H9 (cell line): ENCODE measurements at regions not wholly inside any gene's neighbourhood (a gene's known extent, or its start where the extent isn't known, plus 50 kb on each side); places are given as distances from the start of the nearest gene placed in this dataset.

ENCODE experiments used
- DNase-seq: peaks from one replicate; pipeline ENCODE4 v3.0.0-alpha.2; 2017
- H2AFZ ChIP-seq: one replicate; pipeline ENCODE4 v1.6.1; 2013; ENCODE audit warnings: mild to moderate bottlenecking, low read length, control low read depth, moderate library complexity
- H2AK5ac ChIP-seq: 2 replicates; pipeline ENCODE4 v1.6.1; 2013; ENCODE audit warnings: low read length, control low read depth, mixed read lengths; ENCODE audit not compliant: insufficient read length
- H2BK120ac ChIP-seq: one replicate; pipeline ENCODE4 v1.6.1; 2013; ENCODE audit warnings: low read depth, mild to moderate bottlenecking, low read length, control low read depth, inconsistent platforms; ENCODE audit not compliant: poor library complexity, severe bottlenecking
- H2BK12ac ChIP-seq: 2 replicates; pipeline ENCODE4 v1.6.1; 2013; ENCODE audit warnings: low read length, control low read depth, mixed read lengths, low read depth; ENCODE audit not compliant: insufficient read length
- H2BK15ac ChIP-seq: 2 replicates; pipeline ENCODE4 v1.6.1; 2013; ENCODE audit warnings: low read depth, low read length, control low read depth
- H2BK20ac ChIP-seq: one replicate; pipeline ENCODE4 v1.6.1; 2013; ENCODE audit warnings: low read depth, mild to moderate bottlenecking, low read length, control low read depth, inconsistent platforms; ENCODE audit not compliant: poor library complexity, severe bottlenecking
- H2BK5ac ChIP-seq: 2 replicates; pipeline ENCODE4 v1.6.1; 2013; ENCODE audit warnings: low read length, control low read depth, mixed read lengths; ENCODE audit not compliant: insufficient read length
- H3K14ac ChIP-seq: 2 replicates; pipeline ENCODE4 v1.6.1; 2013; ENCODE audit warnings: low read length, control low read depth; ENCODE audit not compliant: insufficient read depth
- H3K18ac ChIP-seq: 2 replicates; pipeline ENCODE4 v1.6.1; 2013; ENCODE audit warnings: low read depth, mild to moderate bottlenecking, mixed read lengths, low read length, control low read depth; ENCODE audit not compliant: insufficient read length
- H3K23ac ChIP-seq: 2 replicates; pipeline ENCODE4 v1.6.1; 2013; ENCODE audit warnings: low read length, control low read depth, mixed read lengths, low read depth; ENCODE audit not compliant: insufficient read length
- H3K23me2 ChIP-seq: 2 replicates; pipeline ENCODE4 v1.6.1; 2013; ENCODE audit warnings: low read depth, mild to moderate bottlenecking, mixed read lengths, low read length, control low read depth; ENCODE audit not compliant: insufficient read length, poor library complexity, severe bottlenecking
- H3K27ac ChIP-seq: 2 replicates; pipeline ENCODE4 v1.5.1; 2013; ENCODE audit warnings: low read length, control low read depth, mixed read lengths, low read depth; ENCODE audit not compliant: insufficient read length
- H3K27me3 ChIP-seq: 2 replicates; pipeline ENCODE4 v1.6.1; 2013; ENCODE audit warnings: low read length, control low read depth, inconsistent platforms; ENCODE audit not compliant: insufficient read depth
- H3K4ac ChIP-seq: 2 replicates; pipeline ENCODE4 v1.6.1; 2013; ENCODE audit warnings: low read depth, mild to moderate bottlenecking, control low read depth, inconsistent platforms, low read length, moderate library complexity
- H3K4me1 ChIP-seq: 2 replicates; pipeline ENCODE4 v1.6.1; 2013; ENCODE audit warnings: low read length, control low read depth, inconsistent platforms; ENCODE audit not compliant: insufficient read depth
- H3K4me2 ChIP-seq: 2 replicates; pipeline ENCODE4 v1.6.1; 2013; ENCODE audit warnings: low read length, control low read depth, mixed read lengths; ENCODE audit not compliant: insufficient read length, insufficient read depth
- H3K56ac ChIP-seq: 2 replicates; pipeline ENCODE4 v1.6.1; 2013; ENCODE audit warnings: low read depth, mild to moderate bottlenecking, mixed read lengths, low read length, control low read depth; ENCODE audit not compliant: insufficient read length
- H3K79me1 ChIP-seq: 2 replicates; pipeline ENCODE4 v1.6.1; 2013; ENCODE audit warnings: low read depth, mild to moderate bottlenecking, moderate library complexity, low read length, control low read depth, inconsistent platforms; ENCODE audit not compliant: insufficient read depth, poor library complexity, severe bottlenecking
- H3K79me2 ChIP-seq: 2 replicates; pipeline ENCODE4 v1.6.1; 2013; ENCODE audit warnings: low read length, control low read depth, inconsistent platforms; ENCODE audit not compliant: insufficient read depth
- H3K9ac ChIP-seq: 2 replicates; pipeline ENCODE4 v1.6.1; 2013; ENCODE audit warnings: low read length, control low read depth, mixed read lengths; ENCODE audit not compliant: insufficient read length; ENCODE audit errors: extremely low read depth
- H3K9me3 ChIP-seq: one replicate; pipeline ENCODE4 v1.6.1; 2013; ENCODE audit warnings: low read depth, low read length, inconsistent platforms; ENCODE audit not compliant: control insufficient read depth
- H3T11ph ChIP-seq: one replicate; pipeline ENCODE4 v1.6.1; 2013; ENCODE audit warnings: mild to moderate bottlenecking, low read length, control low read depth, inconsistent platforms
- H4K20me1 ChIP-seq: one replicate; pipeline ENCODE4 v1.6.1; 2013; ENCODE audit not compliant: control insufficient read depth, insufficient read length, insufficient read depth
- H4K5ac ChIP-seq: 2 replicates; pipeline ENCODE4 v1.6.1; 2013; ENCODE audit warnings: low read depth, mild to moderate bottlenecking, mixed read lengths, low read length, control low read depth; ENCODE audit not compliant: insufficient read length
- H4K8ac ChIP-seq: replicated peaks from 2 replicates; pipeline ENCODE4 v1.6.1; 2013; ENCODE audit warnings: low read length, control low read depth, mixed read lengths, low read depth; ENCODE audit not compliant: insufficient read length
- H4K91ac ChIP-seq: 2 replicates; pipeline ENCODE4 v1.6.1; 2013; ENCODE audit warnings: low read depth, mild to moderate bottlenecking, moderate library complexity, mixed read lengths, low read length, control low read depth; ENCODE audit not compliant: insufficient read length
- H3K27ac Mint-ChIP-seq, 3 experiments: 2 replicates in 2 of 3; 3 replicates in 1 of 3; pipeline ENCODE4 v1.8.0; 2020 to 2021; ENCODE audit warnings: mixed read lengths in 3 of 3, mild to moderate bottlenecking in 1 of 3, moderate library complexity in 1 of 3
- H3K27me3 Mint-ChIP-seq: 2 replicates; pipeline ENCODE4 v1.8.0; 2021; ENCODE audit warnings: low read depth, mild to moderate bottlenecking, moderate library complexity, mixed read lengths
- H3K36me3 Mint-ChIP-seq, 3 experiments: 2 replicates in 2 of 3; 3 replicates in 1 of 3; pipeline ENCODE4 v1.8.0; 2020 to 2021; ENCODE audit warnings: low read depth in 3 of 3, mixed read lengths in 3 of 3; ENCODE audit not compliant: insufficient read depth in 1 of 3
- H3K4me1 Mint-ChIP-seq, 2 experiments: 2 replicates each; pipeline ENCODE4 v1.8.0; 2020; ENCODE audit warnings: mixed read lengths in 2 of 2
- H3K4me3 Mint-ChIP-seq, 2 experiments: 2 replicates in 1 of 2; 3 replicates in 1 of 2; pipeline ENCODE4 v1.8.0; 2020 to 2021; ENCODE audit warnings: mild to moderate bottlenecking in 2 of 2, mixed read lengths in 2 of 2, moderate library complexity in 1 of 2
- H3K9me3 Mint-ChIP-seq, 2 experiments: 2 replicates in 1 of 2; 3 replicates in 1 of 2; pipeline ENCODE4 v1.8.0; 2020; ENCODE audit warnings: mild to moderate bottlenecking in 2 of 2, mixed read lengths in 2 of 2, moderate library complexity in 1 of 2
- CTCF ChIP-seq: fragments of 200-600 bp; sonication (generic); conservative IDR thresholded peaks from 3 replicates; pipeline ENCODE4 v1.8.0; 2021; ENCODE audit warnings: antibody characterized with exemption, mild to moderate bottlenecking
- WGBS: extraction: QIAGEN DNeasy Blood & Tissue Kit; methylation state at CpG from one replicate; pipeline ENCODE4 v1.1.7; 2013; ENCODE audit warnings: missing lambda C conversion rate, low lambda C conversion rate, mixed read lengths; ENCODE audit not compliant: insufficient read length; ENCODE audit errors: extremely low coverage; 5-methylcytosine and 5-hydroxymethylcytosine counted together

- Histone ChIP-seq H4K20me1 (no peaks in the 10 kb centered on the region), H2BK120ac (no peak overlapping the region), H3K23ac (no peak overlapping the region), H3K79me2 (no peaks in the 10 kb centered on the region), H3K14ac (no peak overlapping the region), H2BK15ac (no peak overlapping the region), H3K4me2 (no peak overlapping the region), H4K8ac (no peak overlapping the region), H3K4ac (no peak overlapping the region), H3K18ac (no peak overlapping the region), H3K27ac (no peak overlapping the region), H4K5ac (no peak overlapping the region), H3K9ac (no peak overlapping the region), H3K23me2 (no peaks in the 10 kb centered on the region), H3K9me3 (no peaks in the 10 kb centered on the region), H4K91ac (no peak overlapping the region), H3K56ac (no peak overlapping the region), H2AFZ (no peak overlapping the region), H2BK12ac (no peak overlapping the region), H2BK20ac (no peak overlapping the region), H3T11ph (no peak overlapping the region), H3K4me1 (peaks cover 6% of the 10 kb centered on the region; the same call in 1 of the 2 replicates), H3K27me3 (peaks cover 38% of the 10 kb centered on the region), H2BK5ac (no peak overlapping the region), H2AK5ac (no peak overlapping the region), H3K79me1 (no peaks in the 10 kb centered on the region)
- H3K9me3 Mint-ChIP-seq, result no peaks in the 10 kb centered on the region; a peak in 1 of 5 replicates
- no peak for TF ChIP-seq CTCF
- H3K4me1 Mint-ChIP-seq, result peaks cover 19 to 23% of the 10 kb centered on the region in 2 experiments
- no peak overlapping the region for H3K4me3 Mint-ChIP-seq
- no peaks in the 10 kb centered on the region; a peak in 1 of 7 replicates for H3K36me3 Mint-ChIP-seq
- no peak overlapping the region for H3K27ac Mint-ChIP-seq
- DNase-seq, result no peak
- no CpG with 5 or more reads among the region's 6 CpGs for WGBS
- H3K27me3 Mint-ChIP-seq, result peaks cover 83% of the 10 kb centered on the region
These were observed 93.6 kb upstream of the BARHL2 start for GRCh38 chr1:90810681-90811080.
